HepG2 (cell line): ENCODE measurements at regions not wholly inside any gene's neighbourhood (a gene's known extent, or its start where the extent isn't known, plus 50 kb on each side); places are given as distances from the start of the nearest gene placed in this dataset.

Experiments
- ATF1 ChIP-seq: IDR thresholded peaks from 2 replicates; pipeline ENCODE4 v1.6.1; 2016; ENCODE audit warnings: mild to moderate bottlenecking, control low read depth
- ELF3 ChIP-seq: IDR thresholded peaks from 2 replicates; pipeline ENCODE4 v1.6.1; 2016; ENCODE audit warnings: missing genetic modification reagents, missing compliant biosample characterization
- ERF ChIP-seq: IDR thresholded peaks from 2 replicates; pipeline ENCODE4 v1.6.1; 2018; ENCODE audit warnings: missing biosample characterization, missing genetic modification reagents
- FOSL2 ChIP-seq: sonication (generic); formaldehyde crosslinking; IDR thresholded peaks from 2 replicates; pipeline ENCODE4 v1.4.0; 2020; ENCODE audit warnings: missing genetic modification reagents
- HNF4A ChIP-seq: sonication (generic); formaldehyde crosslinking; IDR thresholded peaks from 2 replicates; pipeline ENCODE4 v1.4.0; 2020; ENCODE audit warnings: missing genetic modification reagents
- HNF4G ChIP-seq, 2 experiments: sonication (generic) in 1 of 2; formaldehyde crosslinking in 1 of 2; IDR thresholded peaks; 2 replicates each; pipeline versions ENCODE4 v1.4.0 to v1.6.1; 2011 to 2020; ENCODE audit warnings: borderline replicate concordance in 2 of 2, low read depth in 2 of 2, mild to moderate bottlenecking in 2 of 2, low read length in 1 of 2, missing genetic modification reagents in 1 of 2, moderate library complexity in 1 of 2
- HNRNPLL ChIP-seq: fragments of 200-400 bp; formaldehyde crosslinking; IDR thresholded peaks from 2 replicates; pipeline ENCODE4 v1.6.1; 2017; ENCODE audit warnings: mild to moderate bottlenecking, low read depth, low read length; ENCODE audit not compliant: poor library complexity, severe bottlenecking
- MBNL3 ChIP-seq: fragments of 250-450 bp; sonication (Bioruptor Pico); conservative IDR thresholded peaks from 2 replicates; pipeline ENCODE4 v1.8.0; 2022; ENCODE audit warnings: mild to moderate bottlenecking, inconsistent platforms
- MXI1 ChIP-seq: IDR thresholded peaks from 3 replicates; pipeline ENCODE4 v1.6.1; 2012; ENCODE audit warnings: low read depth, low read length, inconsistent platforms, borderline replicate concordance
- NR2F2 ChIP-seq: IDR thresholded peaks from 2 replicates; pipeline ENCODE4 v1.6.1; 2012; ENCODE audit warnings: low read depth, inconsistent platforms, borderline replicate concordance
- POGZ ChIP-seq: sonication (generic); formaldehyde crosslinking; IDR thresholded peaks from 2 replicates; pipeline ENCODE4 v1.4.0; 2020; ENCODE audit warnings: mild to moderate bottlenecking, missing genetic modification reagents
- POLR2AphosphoS5 ChIP-seq: IDR thresholded peaks from 2 replicates; pipeline ENCODE4 v1.6.1; 2012; ENCODE audit warnings: low read depth, low read length
- PREB ChIP-seq: sonication (generic); formaldehyde crosslinking; IDR thresholded peaks from 2 replicates; pipeline ENCODE4 v1.4.0; 2020; ENCODE audit warnings: missing genetic modification reagents
- RBM22 ChIP-seq: fragments of 200-400 bp; formaldehyde crosslinking; optimal IDR thresholded peaks from 2 replicates; pipeline ENCODE3; 2017; ENCODE audit warnings: mild to moderate bottlenecking, low read length, moderate library complexity
- SNAPC2 ChIP-seq: sonication (generic); formaldehyde crosslinking; IDR thresholded peaks from 2 replicates; pipeline ENCODE4 v1.8.1; 2022; ENCODE audit warnings: mild to moderate bottlenecking, missing genetic modification reagents
- TBL1XR1 ChIP-seq: fragments of 150-350 bp; IDR thresholded peaks from 2 replicates; pipeline ENCODE4 v1.6.1; 2014; ENCODE audit warnings: borderline replicate concordance, low read length; ENCODE audit not compliant: partially characterized antibody
- USF2 ChIP-seq, 2 experiments: sonication (generic) in 1 of 2; formaldehyde crosslinking in 1 of 2; IDR thresholded peaks; 2 replicates each; pipeline versions ENCODE4 v1.5.1 to v1.6.1; 2011 to 2020; ENCODE audit warnings: borderline replicate concordance in 1 of 2, low read depth in 1 of 2, low read length in 1 of 2, mild to moderate bottlenecking in 1 of 2, missing genetic modification reagents in 1 of 2, moderate library complexity in 1 of 2
- ZBTB20 ChIP-seq: sonication (generic); formaldehyde crosslinking; IDR thresholded peaks from 2 replicates; pipeline ENCODE4 v1.8.1; 2023; ENCODE audit warnings: missing genetic modification reagents, low read depth, mild to moderate bottlenecking, borderline replicate concordance
- ZNF207 ChIP-seq: fragments of 450-650 bp; IDR thresholded peaks from 2 replicates; pipeline ENCODE4 v1.6.1; 2016; ENCODE audit warnings: antibody characterized with exemption, borderline replicate concordance
- ZNF280D ChIP-seq: sonication (generic); formaldehyde crosslinking; IDR thresholded peaks from 2 replicates; pipeline ENCODE4 v1.5.1; 2020; ENCODE audit warnings: mild to moderate bottlenecking, missing genetic modification reagents
- ZNF547 ChIP-seq: sonication (generic); formaldehyde crosslinking; IDR thresholded peaks from 2 replicates; pipeline ENCODE4 v1.5.1; 2020; ENCODE audit warnings: mild to moderate bottlenecking, missing genetic modification reagents
- ZNF644 ChIP-seq: IDR thresholded peaks from 2 replicates; pipeline ENCODE4 v1.6.1; 2016; ENCODE audit warnings: low read depth
- ZNF670 ChIP-seq: sonication (generic); formaldehyde crosslinking; IDR thresholded peaks from 2 replicates; pipeline ENCODE4 v1.8.0; 2022; ENCODE audit warnings: mild to moderate bottlenecking, missing genetic modification reagents, borderline replicate concordance
- ZNF792 ChIP-seq: IDR thresholded peaks from 2 replicates; pipeline ENCODE4 v1.6.1; 2016

DNA sequence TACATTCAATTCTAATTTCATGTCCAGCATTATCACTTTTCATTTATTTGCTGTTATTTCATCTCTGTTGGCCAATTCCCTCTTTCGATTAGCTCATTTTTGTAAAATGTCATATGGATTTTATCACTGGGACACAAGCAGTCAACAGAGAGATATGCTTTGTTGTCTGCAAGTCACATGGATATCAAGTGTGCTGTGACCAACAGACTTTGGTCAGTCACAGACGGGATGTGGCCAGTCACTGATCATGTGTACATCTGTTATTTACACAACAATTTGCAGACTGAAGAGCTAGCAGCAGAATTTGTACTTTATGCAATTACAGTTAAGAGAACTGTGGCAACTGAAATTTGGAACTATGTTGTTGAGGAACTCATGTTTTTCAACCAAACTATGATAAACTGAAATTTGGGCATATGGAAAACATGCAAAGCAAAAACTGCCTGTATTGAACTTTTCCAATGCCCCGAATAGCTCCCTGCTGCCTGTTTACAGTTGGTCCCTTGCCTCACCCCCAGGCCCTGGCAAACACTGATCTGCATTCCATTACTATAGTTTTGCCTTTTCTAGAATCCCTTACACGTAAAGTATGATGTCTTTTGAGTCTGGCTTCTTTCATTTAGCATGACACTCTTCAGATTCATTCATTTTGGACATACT is 104.4 kb downstream of the RPL22L1 start (continued):
- TF ChIP-seq ELF3 (peak; percentile 57; the same call in 1 of the 2 replicates), TBL1XR1 (peak; percentile 78), HNF4G (IDR thresholded peaks at IDR 0.05; ENCODE audit: borderline replicate concordance, low read depth, low read length) (peak; percentile 75; the same call in 1 of the 2 replicates), HNF4G (CRISPR knock-in tag; IDR thresholded peaks at IDR 0.05; ENCODE audit: borderline replicate concordance, low read depth) (0 out of 2 replicates have a peak, but pooled peaks have one; percentile 18), POGZ (CRISPR knock-in tag) (peak; percentile 59; the same call in 1 of the 2 replicates), ZNF207 (no peak), ERF (CRISPR knock-in tag) (peak; percentile 35; the same call in 1 of the 2 replicates), NR2F2 (no peak), USF2 (IDR thresholded peaks at IDR 0.05; ENCODE audit: low read depth, low read length) (peak; percentile 22; the same call in 1 of the 2 replicates), USF2 (CRISPR knock-in tag; IDR thresholded peaks at IDR 0.05; ENCODE audit: borderline replicate concordance) (peak; percentile 34; the same call in 1 of the 2 replicates), FOSL2 (CRISPR knock-in tag) (peak; percentile 80), ZNF280D (no peak), RBM22 (no peak), ZNF547 (no peak), ZNF670 (CRISPR knock-in tag) (no peak), ZNF644 (CRISPR knock-in tag) (peak; percentile 67; the same call in 1 of the 2 replicates), HNF4A (CRISPR knock-in tag) (peak; percentile 92), HNRNPLL (no peak), SNAPC2 (0 out of 2 replicates have a peak, but pooled peaks have one; percentile 27), MBNL3 (CRISPR knock-in tag) (no peak), ZBTB20 (CRISPR knock-in tag) (peak; percentile 60; the same call in 1 of the 2 replicates), ATF1 (CRISPR knock-in tag) (0 out of 2 replicates have a peak, but pooled peaks have one; percentile 13), PREB (CRISPR knock-in tag) (no peak), POLR2AphosphoS5 (no peak), MXI1 (peak; percentile 55; the same call in 1 of the 3 replicates), ZNF792 (CRISPR knock-in tag) (no peak; the same call in 1 of the 2 replicates)
